ENCODE measurements at regions not wholly inside any gene's neighbourhood (a gene's known extent, or its start where the extent isn't known, plus 50 kb on each side); places are given as distances from the start of the nearest gene placed in this dataset.

- TF ChIP-seq ZNF8 (CRISPR knock-in tag; IDR thresholded peaks at IDR 0.05) (no peak), ZFP30 (CRISPR knock-in tag; IDR thresholded peaks at IDR 0.05) (no peak), SNAI2 (CRISPR knock-in tag; IDR thresholded peaks at IDR 0.05) (no peak), ZFP3 (CRISPR knock-in tag; IDR thresholded peaks at IDR 0.05) (no peak), RARB (CRISPR knock-in tag; IDR thresholded peaks at IDR 0.05) (no peak), ZC3H10 (CRISPR knock-in tag; IDR thresholded peaks at IDR 0.05) (no peak), TSHZ2 (CRISPR knock-in tag; IDR thresholded peaks at IDR 0.05) (no peak), TOX (CRISPR knock-in tag; IDR thresholded peaks at IDR 0.05; ENCODE audit: borderline replicate concordance) (no peak), PATZ1 (CRISPR knock-in tag; IDR thresholded peaks at IDR 0.05; ENCODE audit: borderline replicate concordance) (no peak), ARNTL (CRISPR knock-in tag; IDR thresholded peaks at IDR 0.05; ENCODE audit: borderline replicate concordance, low read depth) (no peak), GLIS3 (CRISPR knock-in tag; IDR thresholded peaks at IDR 0.05) (no peak), CSDC2 (CRISPR knock-in tag; IDR thresholded peaks at IDR 0.05) (no peak), POU6F1 (CRISPR knock-in tag; IDR thresholded peaks at IDR 0.05; ENCODE audit: borderline replicate concordance, low read depth) (no peak), ISL1 (CRISPR knock-in tag; IDR thresholded peaks at IDR 0.05) (no peak), ZNF70 (CRISPR knock-in tag; IDR thresholded peaks at IDR 0.05) (no peak), CSRNP3 (CRISPR knock-in tag; IDR thresholded peaks at IDR 0.05) (no peak), CREB5 (CRISPR knock-in tag; IDR thresholded peaks at IDR 0.05; ENCODE audit: low read depth) (no peak), ZNF565 (CRISPR knock-in tag; conservative IDR thresholded peaks at IDR 0.05; ENCODE audit: low read depth) (no peak), OSR1 (CRISPR knock-in tag; IDR thresholded peaks at IDR 0.05) (no peak), BACH2 (CRISPR knock-in tag; IDR thresholded peaks at IDR 0.05; ENCODE audit: borderline replicate concordance) (no peak)
Observed at GRCh38 chr4:19655666-19656065, 596.0 kb upstream of the SLIT2 start.

GRCh38 chr4:19650903-19651864 is 600.5 kb upstream of the SLIT2 start:
- ATAC-seq: no peak
- TF ChIP-seq CSDC2 (CRISPR knock-in tag; IDR thresholded peaks at IDR 0.05) (no peak), RARB (CRISPR knock-in tag; IDR thresholded peaks at IDR 0.05) (no peak), SNAI2 (CRISPR knock-in tag; IDR thresholded peaks at IDR 0.05) (no peak), ZFP3 (CRISPR knock-in tag; IDR thresholded peaks at IDR 0.05) (no peak), TCF4 (CRISPR knock-in tag; IDR thresholded peaks at IDR 0.05; ENCODE audit: borderline replicate concordance) (no peak), ZNF70 (CRISPR knock-in tag; IDR thresholded peaks at IDR 0.05) (no peak)

More at GRCh38 chr4:19655666-19656065, 596.0 kb upstream of the SLIT2 start:
- no peak for ATAC-seq

Data from SK-N-SH treated with all-trans-retinoic acid at 6 μM for 48 hours (cell line).